ENCODE measurements at regions not wholly inside any gene's neighbourhood (a gene's known extent, or its start where the extent isn't known, plus 50 kb on each side); places are given as distances from the start of the nearest gene placed in this dataset.

- ChIA-PET POLR2A (no interaction called here), CTCF (interaction anchor here (0.6 kb wide), 1 partner anchor 1139 kb away, joined by 3 read pairs; no protein-coding TSS in a partner anchor)
- no peaks in the 10 kb centered on the region; the same call in 2 of the 3 replicates for H3K9me3 ChIP-seq
- H3K27ac ChIP-seq: no peak overlapping the region
- no peak overlapping the region for H3K4me2 ChIP-seq
- no peaks in the 10 kb centered on the region for H3K4me1 ChIP-seq
- no peak for DNase-seq (ENCODE audit: low read depth in 1 of 2, low spot score in 1 of 2)
- FAIRE-seq: no peak
- TF ChIP-seq ATOH8 (CRISPR knock-in tag; IDR thresholded peaks at IDR 0.05; ENCODE audit: low read depth) (no peak), ESRRA (IDR thresholded peaks at IDR 0.05; ENCODE audit: borderline replicate concordance, low read length) (no peak), TFCP2L1 (CRISPR knock-in tag; IDR thresholded peaks at IDR 0.05) (no peak), RNF2 (IDR thresholded peaks at IDR 0.05; ENCODE audit: borderline replicate concordance, low read depth) (no peak), CBX8 (IDR thresholded peaks at IDR 0.05) (no peak), JUNB (IDR thresholded peaks at IDR 0.05) (no peak)
- WGBS (ENCODE audit: missing lambda C conversion rate): 88% methylated on average over 14 of the region's 14 CpGs
- no peak overlapping the region for H3K4me3 ChIP-seq
- ATAC-seq: no peak
Measured at GRCh38 chr12:16893426-16893825, 287.5 kb upstream of the LMO3 start.

- no peak for FAIRE-seq
- ChIA-PET POLR2A (no interaction called here), CTCF (no interaction called here)
- H3K9me3 ChIP-seq: no peaks in the 10 kb centered on the region; the same call in 2 of the 3 replicates
- no peaks in the 10 kb centered on the region for H3K4me1 ChIP-seq
- no peak for ATAC-seq
- TF ChIP-seq HOXA7 (CRISPR knock-in tag; IDR thresholded peaks at IDR 0.05) (no peak), NPAS2 (CRISPR knock-in tag; IDR thresholded peaks at IDR 0.05; ENCODE audit: borderline replicate concordance) (no peak), TFCP2L1 (CRISPR knock-in tag; IDR thresholded peaks at IDR 0.05) (no peak), MAX (IDR thresholded peaks at IDR 0.05) (no peak), CHD4 (IDR thresholded peaks at IDR 0.05; ENCODE audit: borderline replicate concordance) (no peak), EP300 (IDR thresholded peaks at IDR 0.05) (no peak), NR3C1 (IDR thresholded peaks at IDR 0.05) (no peak), FOSB (CRISPR knock-in tag; IDR thresholded peaks at IDR 0.05) (no peak), CBX2 (IDR thresholded peaks at IDR 0.05; ENCODE audit: borderline replicate concordance, low read depth) (no peak), CEBPB (IDR thresholded peaks at IDR 0.05) (no peak), MAFK (IDR thresholded peaks at IDR 0.05; ENCODE audit: partially characterized antibody) (no peak), USF2 (IDR thresholded peaks at IDR 0.05) (no peak), SMC3 (IDR thresholded peaks at IDR 0.05) (no peak)
- DNase-seq (ENCODE audit: low read depth in 1 of 2, low spot score in 1 of 2): no peak
- no peak overlapping the region for H3K4me3 ChIP-seq
- H3K27ac ChIP-seq: no peak overlapping the region
- no peak overlapping the region for H3K4me2 ChIP-seq
Measured at GRCh38 chr12:16891673-16892072, 285.7 kb upstream of the LMO3 start.

GRCh38 chr12:16884819-16885218, 278.9 kb upstream of the LMO3 start:
- TF ChIP-seq SMC3 (IDR thresholded peaks at IDR 0.05) (no peak), HMGXB4 (CRISPR knock-in tag; IDR thresholded peaks at IDR 0.05; ENCODE audit: borderline replicate concordance) (no peak), CEBPB (IDR thresholded peaks at IDR 0.05) (no peak), KDM1A (IDR thresholded peaks at IDR 0.05; ENCODE audit: low read depth) (no peak), FOXS1 (CRISPR knock-in tag; IDR thresholded peaks at IDR 0.05) (no peak), KDM5A (IDR thresholded peaks at IDR 0.05) (no peak), SREBF2 (IDR thresholded peaks at IDR 0.05) (no peak)
- no peak overlapping the region for H3K4me3 ChIP-seq
- WGBS (ENCODE audit: missing lambda C conversion rate): 78% methylated on average over 2 of the region's 2 CpGs

More at GRCh38 chr12:16884819-16885218, 278.9 kb upstream of the LMO3 start:
- H3K4me1 ChIP-seq: no peaks in the 10 kb centered on the region
- no peaks in the 10 kb centered on the region; the same call in 2 of the 3 replicates for H3K9me3 ChIP-seq
- CTCF ChIA-PET: no interaction called here
- POLR2A ChIA-PET: no interaction called here
- no peak overlapping the region for H3K27ac ChIP-seq
- ATAC-seq: no peak
- H3K4me2 ChIP-seq: no peak overlapping the region
- no peak for FAIRE-seq
- DNase-seq (ENCODE audit: low read depth in 1 of 2, low spot score in 1 of 2): no peak
